ENCODE measurements at regions not wholly inside any gene's neighbourhood (a gene's known extent, or its start where the extent isn't known, plus 50 kb on each side); places are given as distances from the start of the nearest gene placed in this dataset.
"Not testable (repeated sequence)": the region's sequence is repeated elsewhere in the genome, so short reads cannot be mapped to it uniquely, and the experiment has no call there.

DNA sequence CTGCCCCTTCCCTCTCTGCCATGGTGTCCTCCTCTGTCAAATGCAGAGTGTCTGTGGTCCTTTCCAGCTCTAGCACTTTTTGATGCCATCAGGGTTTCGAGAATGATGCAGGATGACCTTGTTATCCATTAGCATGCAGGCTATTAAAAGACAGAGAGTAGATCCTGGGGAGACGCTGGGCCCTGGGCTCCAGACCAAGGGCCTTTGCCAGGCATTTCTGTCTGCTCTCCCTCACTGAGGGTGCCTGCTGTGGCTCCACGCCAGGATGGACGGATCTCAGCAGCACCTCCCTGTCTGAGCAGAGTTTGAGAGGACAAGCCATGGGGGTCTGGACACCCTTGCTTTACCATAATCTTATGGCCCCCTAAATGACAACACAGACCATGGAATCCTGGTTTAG is 110.8 kb upstream of the CD82 start:
- no peak for DNase-seq

DNA sequence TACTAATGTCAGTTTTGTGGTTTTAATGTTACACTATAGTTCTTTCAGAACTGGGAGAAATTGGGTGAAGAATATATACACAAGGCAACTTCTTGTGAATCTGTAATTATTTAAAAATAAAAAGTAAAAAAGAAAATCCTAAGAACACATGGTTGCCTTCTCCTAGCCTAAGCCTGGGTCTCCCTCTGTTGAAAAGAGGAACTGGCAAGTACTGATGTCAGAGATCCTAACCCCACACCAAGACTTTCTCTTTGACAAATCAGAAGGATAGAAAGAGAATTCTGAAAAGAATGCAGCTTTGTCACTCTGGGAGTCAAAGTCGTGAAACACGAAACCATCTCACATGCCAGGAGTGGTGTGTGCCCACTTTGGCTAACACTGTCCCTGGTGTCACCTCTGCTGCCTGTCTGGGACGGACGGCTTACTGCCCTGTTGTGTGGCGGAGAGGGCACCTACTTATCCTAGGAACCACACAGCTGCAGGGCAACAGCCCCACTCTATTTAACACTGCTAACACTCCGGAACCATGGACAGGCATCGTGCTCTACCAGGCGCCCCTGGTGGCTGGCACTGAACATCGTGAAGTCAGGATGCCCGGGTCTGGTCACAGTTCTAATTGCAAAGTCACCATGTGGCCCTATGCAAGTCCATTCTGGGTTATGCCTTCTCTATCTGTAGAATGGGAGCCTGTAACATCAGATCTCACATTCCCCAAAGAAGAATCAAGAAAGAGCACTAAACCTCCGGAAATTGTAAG is 108.7 kb upstream of the CD82 start:
- no peak for DNase-seq

DNA sequence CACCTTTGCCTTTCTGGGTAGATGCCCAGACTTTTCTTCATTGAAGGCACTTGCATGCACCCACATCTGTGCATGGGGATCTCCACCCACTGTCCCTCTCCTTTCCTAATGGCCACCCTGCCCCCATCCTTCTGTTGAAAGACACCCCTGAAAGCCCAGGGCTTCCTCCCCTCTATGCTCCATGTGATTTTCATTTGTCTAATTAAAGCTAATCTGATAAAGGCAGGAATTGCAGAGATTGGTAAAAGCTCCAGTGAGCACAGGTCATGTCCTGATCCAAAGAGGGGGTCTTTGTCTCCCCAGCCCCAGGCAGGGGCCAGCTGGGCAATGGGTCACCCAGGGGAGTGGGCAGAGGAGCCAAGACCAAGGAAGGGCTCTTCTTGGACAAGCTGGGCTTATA is 107.6 kb upstream of the CD82 start:
- no peak for DNase-seq

DNA sequence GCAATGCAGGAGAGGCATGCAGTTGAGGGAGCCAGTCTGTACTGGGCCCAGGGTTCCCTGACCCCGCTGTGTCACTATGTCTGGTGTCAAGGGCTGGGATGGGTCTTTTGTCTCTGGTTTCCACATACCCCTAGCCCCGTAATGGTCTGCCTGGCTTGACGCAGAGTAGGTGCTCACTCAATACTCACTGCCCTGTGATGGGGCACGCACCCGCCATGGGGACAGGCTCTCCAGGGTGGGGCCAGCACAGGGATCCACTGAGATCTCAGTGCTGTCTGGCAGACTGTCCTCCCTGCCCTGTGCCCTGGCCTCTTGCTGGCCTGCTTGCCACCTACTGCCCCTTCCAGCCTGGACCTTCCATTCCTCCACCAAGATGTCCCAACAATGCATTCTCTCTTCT is 101.7 kb upstream of the CD82 start:
- no peak for DNase-seq

DNA sequence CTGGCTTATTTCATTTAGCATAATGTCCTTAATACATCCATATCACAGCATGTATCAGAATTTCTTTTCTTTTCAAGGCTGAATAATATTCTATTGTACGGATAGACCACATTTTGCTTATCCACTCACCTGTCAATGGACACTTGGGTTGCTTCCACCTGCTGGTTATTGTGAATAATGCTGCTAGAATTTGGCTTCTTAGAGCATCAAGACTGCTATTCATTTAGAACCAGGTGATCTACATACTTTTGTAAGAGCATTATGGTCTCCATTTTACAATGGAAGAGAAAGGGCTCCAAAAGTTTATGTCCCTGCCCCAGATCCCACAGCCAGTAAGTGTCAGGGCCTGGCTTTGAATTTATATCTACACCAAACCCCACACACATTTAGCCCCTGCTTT is 100.7 kb upstream of the CD82 start:
- no peak for DNase-seq

DNA sequence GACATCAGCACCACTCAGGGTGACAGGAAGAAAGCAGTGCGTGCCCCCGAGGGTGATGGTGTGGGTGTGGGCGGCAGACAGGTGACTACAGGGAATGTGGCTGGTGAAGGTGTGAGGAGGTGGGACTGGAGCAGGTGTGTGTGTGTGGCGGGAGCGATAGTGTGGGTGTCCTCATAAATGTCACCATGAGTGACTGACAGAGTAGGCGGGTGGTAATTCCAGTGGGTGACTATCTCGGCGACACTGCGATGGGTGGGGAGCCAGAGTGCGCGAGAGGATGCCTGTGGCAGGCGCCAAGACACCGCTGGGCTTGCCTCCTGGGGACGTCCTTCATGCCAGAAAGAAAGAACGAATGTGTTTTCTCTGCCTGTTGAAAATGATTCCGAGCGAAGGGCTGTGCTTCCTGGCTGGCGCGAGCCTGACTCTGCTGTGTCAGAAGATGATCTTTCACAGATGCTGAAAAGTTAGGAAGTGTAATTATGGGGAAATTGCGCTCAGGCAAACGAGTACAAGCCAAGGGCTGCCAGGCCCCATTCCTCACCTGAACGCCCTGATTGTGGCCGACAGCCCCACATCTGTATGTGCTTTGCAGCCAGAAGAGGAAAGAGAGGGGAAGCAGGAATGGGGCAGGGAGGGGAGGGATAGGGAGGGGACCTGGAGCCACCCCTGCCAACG is 98.8 kb upstream of the CD82 start:
- no peak for DNase-seq

DNA sequence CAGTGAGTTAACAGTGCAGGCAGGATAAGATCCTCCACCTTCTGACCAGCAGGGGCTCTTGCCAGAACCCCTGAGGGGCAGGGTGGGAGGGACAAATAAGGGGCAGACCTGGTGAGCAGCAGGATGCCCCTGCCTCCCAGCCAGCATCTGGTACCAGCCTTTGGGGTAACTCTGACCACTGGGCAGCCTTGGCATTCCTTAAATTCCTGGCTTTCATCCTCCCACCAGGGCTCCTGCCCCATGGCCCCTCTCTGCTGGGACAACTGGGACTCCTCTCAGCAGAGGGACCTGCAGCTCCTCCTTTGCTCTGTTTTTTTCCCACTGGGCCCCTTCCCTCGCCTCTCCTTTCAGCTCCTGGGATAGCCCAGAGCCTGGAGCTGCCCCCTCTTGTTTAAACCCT is 98.0 kb upstream of the CD82 start:
- no peak for DNase-seq

DNA sequence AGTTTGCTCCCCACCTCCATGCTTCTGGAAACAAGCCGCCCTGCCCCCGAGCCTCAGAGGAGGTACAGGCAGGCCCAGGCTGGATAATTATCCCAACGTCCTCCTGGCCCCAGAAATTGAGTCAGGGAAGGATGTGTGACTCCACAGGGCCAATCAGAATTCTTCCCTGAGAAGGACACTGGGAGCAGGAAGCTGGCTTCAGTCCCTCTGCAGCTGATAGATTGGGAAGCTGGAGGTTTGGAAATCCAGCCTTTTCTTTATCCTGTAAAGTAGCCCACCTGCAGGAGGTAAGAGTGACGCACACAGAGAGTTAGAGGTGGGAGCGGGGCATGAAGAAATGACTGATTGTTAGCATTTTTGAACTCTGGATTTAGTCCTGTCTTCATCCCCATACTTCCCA is 97.5 kb upstream of the CD82 start:
- DNase-seq: no peak

DNA sequence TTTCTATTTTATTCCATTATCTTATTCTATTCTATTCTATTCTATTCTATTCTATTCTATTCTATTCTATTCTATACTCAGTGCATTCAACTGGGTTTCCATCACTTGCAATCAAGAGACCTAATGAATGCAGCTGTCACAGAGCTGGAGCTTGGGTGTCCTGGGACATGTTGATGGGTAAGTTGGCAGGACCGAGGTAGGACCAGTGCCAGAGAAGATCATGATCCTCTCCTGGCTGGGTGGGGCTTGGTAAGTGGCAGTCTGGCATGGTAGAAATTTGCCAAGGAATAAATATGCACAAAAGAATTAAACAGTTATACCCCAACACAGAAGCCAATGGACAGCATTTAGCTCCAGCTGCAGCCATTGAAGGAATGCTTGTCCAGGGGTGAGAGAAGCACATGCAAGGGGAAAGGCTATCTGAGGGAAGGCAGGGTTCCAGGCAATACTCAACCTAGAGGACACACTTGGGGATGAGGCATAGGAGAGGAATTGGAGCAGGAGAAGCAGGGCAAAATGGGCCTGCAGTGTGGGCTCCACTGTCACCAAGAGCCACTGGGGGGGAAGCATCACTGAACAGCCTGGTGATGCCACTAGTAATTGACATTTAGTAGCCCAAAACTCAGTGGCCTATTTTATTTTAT is 97.0 kb upstream of the CD82 start:
- no peak for DNase-seq

DNA sequence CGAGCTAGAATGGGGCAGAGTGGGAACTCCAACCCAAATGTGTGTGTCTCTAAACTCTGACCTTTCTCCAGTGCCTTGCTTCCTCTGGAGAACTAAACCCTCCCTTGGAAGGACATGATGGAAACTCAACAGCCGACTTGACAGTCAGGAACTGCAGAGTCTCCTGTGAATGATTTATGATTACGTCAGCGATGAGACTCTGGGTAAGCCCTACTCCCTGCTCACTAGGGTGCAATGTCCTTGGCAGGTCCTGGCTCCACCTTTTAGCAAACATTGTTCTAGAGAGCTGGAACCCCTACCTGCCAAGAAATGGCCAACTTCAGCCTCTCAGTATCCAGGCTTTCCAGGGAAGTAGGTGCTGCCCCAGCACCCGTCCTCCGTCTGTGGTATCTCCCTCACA is 96.1 kb upstream of the CD82 start:
- no peak for DNase-seq

DNA sequence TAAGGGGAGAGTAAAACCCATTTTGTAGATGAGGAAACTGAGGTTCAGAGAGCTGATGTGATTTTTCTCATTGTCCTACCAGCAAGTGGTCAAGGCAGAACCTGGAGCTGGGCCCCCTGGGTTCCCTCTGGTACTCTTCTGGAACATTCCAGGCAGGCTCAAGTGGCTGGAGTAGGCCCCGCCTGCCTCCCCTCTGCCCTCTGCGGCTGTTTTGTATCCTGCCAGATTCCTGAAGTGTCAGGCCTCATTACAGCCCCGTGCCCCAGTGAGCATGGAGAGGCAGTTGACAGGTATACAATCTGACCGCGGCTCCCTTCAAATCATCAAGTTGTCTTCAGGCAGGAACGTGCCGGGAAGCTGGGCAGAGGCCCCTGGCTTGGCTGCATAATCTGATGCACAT is 94.6 kb upstream of the CD82 start:
- DNase-seq: no peak

DNA sequence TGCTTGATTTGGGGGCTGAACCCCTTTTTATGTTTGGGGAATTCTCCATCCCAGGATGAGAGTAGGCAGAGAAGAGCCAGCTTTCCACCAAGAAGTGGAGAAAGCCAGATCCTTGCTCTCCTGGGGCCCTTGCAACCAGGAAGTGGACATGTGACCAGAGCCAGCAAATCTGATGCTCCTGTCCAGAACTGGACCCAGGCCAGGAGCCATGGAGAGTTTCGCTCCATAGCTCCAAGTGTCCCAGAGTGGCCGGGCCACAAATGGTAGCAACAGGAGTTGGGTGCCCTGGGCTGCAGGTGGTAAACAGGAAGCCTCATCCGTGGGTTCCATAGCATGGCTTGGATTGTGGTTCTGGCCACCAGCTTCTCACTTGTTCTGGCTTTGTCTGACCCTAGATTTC is 93.9 kb upstream of the CD82 start:
- DNase-seq: no peak

DNA sequence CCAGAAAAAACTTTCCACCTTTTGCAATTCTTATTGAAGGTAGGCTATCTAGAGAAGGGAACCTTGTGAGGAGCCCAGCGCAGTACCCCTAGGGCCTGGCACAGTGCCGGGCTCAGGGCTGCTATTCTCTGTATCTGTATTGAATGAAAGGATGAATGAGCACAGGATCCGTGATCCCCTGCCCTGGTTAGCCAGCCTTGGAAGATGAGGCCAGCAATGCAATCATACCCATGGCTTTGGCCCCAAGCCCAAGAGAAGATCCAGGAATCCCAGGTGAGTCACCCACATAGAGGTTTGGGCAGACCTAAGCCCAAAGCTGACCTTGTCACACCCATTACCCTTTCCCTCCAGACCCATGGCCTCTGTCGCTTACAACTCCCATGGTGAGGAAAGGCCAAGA is 92.5 kb upstream of the CD82 start:
- DNase-seq: no peak

DNA sequence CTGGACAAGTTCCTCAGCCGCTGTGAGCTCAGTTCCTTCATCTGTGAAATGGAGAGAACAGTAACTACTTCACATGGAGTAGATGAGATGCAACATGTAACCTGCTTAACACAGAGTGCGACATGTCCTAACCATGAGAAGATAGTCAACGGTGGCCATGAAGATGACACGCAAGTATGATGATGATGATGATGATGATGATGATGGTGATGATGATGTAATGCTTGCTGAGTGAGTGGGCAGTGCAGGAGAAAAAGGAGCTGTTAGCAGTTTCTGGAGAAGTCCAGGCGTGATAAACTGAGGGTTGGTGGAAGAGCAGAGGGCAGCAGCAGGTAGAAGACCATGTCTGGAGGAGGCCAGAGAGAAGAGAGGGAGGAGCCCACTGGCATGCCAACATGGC is 90.8 kb upstream of the CD82 start:
- no peak for DNase-seq

DNA sequence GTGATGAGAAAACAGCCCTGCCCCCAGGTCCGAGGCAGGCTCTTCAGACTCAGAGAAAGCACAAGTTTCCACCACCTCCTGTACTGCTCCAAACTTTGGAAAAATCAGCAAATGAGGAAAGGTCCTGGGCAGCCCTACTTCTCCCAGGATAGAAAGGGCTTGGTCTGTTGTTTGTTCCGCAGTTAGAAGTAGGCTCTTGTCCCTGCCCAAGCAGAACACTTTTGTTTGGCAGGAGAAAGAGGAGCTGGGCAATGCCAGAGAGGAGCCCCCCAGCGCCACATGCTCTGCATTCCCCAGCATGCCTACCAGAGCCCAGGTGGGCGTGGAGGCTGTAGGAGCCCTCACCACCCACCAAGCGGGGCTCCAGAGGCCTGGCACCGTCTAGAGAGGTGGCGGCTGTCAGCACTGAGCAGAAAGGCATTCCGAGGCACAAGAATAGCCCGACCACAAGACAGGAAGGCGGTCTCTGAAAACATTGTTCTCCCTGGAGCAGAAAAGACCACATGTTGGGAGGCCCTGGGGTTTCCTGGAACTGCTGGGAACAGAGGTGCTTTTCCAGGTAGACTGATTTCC is 90.3 kb upstream of the CD82 start:
- DNase-seq: no peak

DNA sequence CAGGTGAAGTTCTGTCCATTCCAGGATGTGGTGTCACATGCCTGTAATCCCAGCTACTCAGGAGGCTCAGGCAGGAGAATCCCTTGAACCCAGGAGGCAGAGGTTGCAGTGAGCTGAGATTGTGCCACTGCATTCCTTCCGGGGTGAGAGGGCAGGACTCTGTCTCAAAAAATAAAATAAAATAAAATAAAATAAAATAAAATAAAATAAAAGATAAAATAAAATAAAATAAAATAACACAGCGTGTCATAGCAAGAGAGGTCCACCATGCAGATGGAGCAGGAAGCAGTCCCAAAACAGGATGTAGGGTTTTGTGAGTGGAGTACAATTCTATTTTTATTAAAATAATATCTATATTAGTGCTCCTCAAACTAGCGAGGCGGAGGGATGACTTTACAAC is 83.1 kb upstream of the CD82 start:
- not testable (repeated sequence) for DNase-seq

DNA sequence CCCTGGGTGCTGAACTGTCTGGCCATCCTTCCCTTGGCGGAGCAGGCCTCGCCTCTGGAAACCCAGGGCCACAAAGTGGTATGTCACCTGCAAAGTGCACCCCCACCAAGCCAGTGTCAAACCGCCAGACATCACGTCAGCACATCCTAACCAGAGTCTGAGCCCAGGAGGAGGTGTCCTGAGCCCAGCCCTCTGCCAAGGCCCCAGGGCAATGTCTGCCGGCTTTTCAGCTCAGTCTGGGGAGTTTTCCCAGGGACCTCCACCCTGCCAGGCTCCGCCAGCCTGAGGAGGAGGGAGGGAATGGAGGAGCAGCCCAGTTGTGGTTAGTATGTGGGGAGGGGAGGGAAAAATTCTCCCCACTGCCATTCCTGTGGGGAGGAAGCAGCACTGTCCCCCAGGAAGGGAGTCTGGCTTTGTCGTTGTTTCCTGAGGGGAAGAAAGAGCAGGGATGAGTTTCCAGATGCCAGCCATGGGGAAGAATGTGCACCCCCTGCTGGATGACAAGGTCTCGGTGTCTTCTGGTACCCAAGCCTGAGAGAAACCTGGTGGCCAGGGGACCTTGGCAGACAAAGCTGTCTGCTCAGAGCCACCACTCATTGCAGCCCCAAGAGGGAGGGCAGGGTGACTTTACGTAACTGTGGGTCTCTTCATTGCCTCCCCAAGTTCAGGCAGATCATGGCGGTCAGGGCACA is 81.4 kb upstream of the CD82 start:
- peak; percentile 10 for DNase-seq

DNA sequence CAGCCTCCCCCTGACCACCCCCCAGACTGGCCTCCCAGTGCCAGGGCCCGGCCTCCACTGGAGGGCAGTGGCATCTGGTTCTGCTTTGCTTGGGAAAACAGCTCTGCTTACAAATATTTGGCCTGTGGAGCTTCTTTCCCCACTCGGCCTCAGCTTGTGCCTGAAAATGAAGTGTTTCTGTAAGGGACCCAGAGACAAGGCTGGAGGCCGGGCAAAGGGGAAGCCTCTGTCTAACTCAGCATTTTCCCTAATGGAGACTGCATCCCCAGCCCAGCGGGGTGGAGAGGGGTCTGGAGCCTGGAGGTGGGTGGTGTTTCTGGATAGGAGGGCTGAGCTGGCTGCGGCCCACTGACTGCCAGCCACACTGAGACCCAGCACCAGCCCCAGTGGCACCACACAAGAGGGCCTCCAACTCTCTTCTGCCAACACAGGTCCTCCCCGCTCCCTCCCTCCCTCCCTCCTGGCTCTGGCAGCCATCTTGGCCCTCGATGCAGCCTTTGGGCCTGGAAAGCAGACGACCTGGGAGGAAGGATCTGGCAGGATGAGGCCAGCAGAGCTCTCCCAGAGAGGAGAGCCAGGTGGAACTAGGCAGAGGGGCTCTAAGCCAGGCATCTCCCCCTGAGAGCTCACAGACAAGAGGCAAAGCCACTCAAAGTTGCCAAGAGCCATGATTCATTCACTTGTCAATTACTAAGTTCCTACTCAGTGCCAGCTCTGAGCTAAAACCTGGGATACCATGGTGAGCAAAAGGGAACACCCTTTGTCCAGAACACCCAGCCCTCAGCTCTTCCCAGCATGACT is 77.1 kb upstream of the CD82 start:
- DNase-seq: no peak

DNA sequence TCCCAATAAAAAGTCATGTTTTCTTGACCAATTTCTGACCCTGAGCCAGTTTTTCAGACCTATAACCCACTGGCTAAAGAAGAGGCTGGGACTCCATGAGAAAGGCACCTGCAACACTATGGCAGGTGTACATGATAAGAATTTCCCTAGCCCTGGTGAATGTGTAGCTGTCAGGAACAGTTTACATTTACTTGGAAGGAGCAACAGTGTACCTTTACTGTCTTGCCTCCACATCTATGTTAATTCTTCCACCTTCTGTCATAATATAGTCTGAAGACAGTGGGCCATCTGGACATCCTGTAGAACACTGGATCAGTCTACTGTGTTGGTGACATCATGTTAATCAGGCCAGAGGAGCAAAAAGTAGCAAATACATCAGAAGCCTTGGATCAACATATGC is 72.1 kb upstream of the CD82 start:
- DNase-seq: no peak

DNA sequence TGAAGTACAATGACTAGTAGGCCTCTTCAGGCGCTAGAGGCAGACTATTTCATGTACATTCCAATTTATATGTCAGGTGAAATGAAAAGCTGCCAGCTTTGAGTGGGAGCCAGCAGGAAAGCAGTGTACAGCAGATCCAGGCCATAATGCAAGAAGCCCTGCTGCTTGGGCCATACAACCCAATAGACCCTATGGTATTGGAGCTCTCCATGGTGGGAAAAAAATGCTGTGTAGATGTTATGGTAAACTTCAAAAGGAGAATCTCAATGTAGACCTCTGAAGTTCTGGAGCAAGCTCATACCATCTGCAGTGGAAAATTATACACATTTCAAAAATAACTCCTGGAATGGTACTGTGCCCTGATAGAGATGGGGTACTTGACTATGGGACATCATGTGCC is 71.5 kb upstream of the CD82 start:
- no peak for DNase-seq

DNA sequence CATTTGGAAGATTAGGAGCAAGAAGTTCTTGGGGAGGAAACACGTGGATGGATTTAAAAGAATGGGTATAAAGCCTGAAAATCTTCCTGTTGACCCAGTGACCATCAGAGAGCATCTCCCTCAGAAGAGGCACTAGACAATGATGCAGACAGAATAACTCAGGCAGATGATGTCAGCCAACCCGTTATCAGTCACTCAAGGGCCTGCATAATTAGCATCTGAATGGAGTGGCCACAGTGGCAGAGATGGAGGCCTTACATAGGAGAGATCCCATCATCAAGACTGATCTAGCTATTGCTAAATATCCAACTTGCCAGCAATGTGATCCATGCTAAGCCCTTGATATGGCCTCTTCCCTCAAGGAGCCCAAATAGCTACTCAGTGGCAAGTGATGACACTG is 70.7 kb upstream of the CD82 start:
- no peak for DNase-seq

DNA sequence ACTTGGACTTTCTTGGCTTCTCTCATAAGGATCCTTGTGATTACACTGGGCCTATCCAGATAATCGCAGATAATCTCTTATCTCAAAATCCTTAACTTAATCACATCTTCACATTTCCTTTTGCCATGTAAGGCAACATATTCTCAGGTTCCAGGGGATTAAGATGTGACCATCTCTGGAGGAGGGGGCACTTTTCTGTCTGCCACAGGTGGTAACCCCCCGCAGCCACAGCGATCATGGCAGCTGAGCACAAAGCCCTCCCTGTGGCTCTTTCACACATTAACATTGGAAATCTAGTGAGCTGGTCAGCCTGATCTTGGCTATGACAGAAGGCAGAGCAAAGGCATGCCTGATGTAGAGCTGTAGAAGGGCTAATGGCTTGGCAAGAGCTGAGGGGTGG is 69.1 kb upstream of the CD82 start:
- no peak for DNase-seq
